Spinal cord (tissue), 9 donors: ENCODE measurements at regions not wholly inside any gene's neighbourhood (a gene's known extent, or its start where the extent isn't known, plus 50 kb on each side); places are given as distances from the start of the nearest gene placed in this dataset.
A peak's percentile ranks its signal among the peaks of the same experiment; 100 is the strongest.

Source experiments
- DNase-seq, 6 donors: peaks; one replicate each; pipeline versions ENCODE4 v3.0.0 to v3.0.0-alpha.2; 2013 to 2015; ENCODE audit warnings: low spot score in 6 of 6, low read depth in 4 of 6
- H3K27ac ChIP-seq: one replicate; pipeline ENCODE4 v1.5.1; 2013; ENCODE audit warnings: low read depth, low read length, control low read depth
- H3K27me3 ChIP-seq: one replicate; pipeline ENCODE4 v1.6.1; 2013; ENCODE audit warnings: low read length; ENCODE audit not compliant: control insufficient read depth, insufficient read depth
- H3K36me3 ChIP-seq: one replicate; pipeline ENCODE4 v1.6.1; 2013; ENCODE audit warnings: low read length; ENCODE audit not compliant: control insufficient read depth, insufficient read depth
- H3K4me1 ChIP-seq: one replicate; pipeline ENCODE4 v1.6.1; 2013; ENCODE audit warnings: low read length; ENCODE audit not compliant: control insufficient read depth, insufficient read depth
- H3K4me3 ChIP-seq: one replicate; pipeline ENCODE4 v1.5.1; 2013; ENCODE audit warnings: low read depth, low read length, control low read depth
- H3K9me3 ChIP-seq: one replicate; pipeline ENCODE4 v1.6.1; 2013; ENCODE audit warnings: low read length; ENCODE audit not compliant: control insufficient read depth, insufficient read depth
- WGBS: methylation state at CpG from one replicate; pipeline ENCODE4 v1.1.5; 2013; ENCODE audit warnings: missing lambda C conversion rate; ENCODE audit not compliant: insufficient coverage; 5-methylcytosine and 5-hydroxymethylcytosine counted together
- donor health status: healthy.

- no peak for DNase-seq
- 78% methylated on average over 2 of the region's 2 CpGs for WGBS
- no peaks in the 10 kb centered on the region for H3K27me3 ChIP-seq
- H3K36me3 ChIP-seq: no peaks in the 10 kb centered on the region
- no peaks in the 10 kb centered on the region for H3K9me3 ChIP-seq
- H3K4me1 ChIP-seq: peaks cover 13% of the 10 kb centered on the region
- no peak overlapping the region for H3K4me3 ChIP-seq
- no peak overlapping the region for H3K27ac ChIP-seq
Observed at GRCh38 chr9:20291201-20291600, 331.1 kb downstream of the MLLT3 start.

GRCh38 chr9:20290257-20290656 lies 332.0 kb downstream of the MLLT3 start:
- Histone ChIP-seq H3K27me3 (no peaks in the 10 kb centered on the region), H3K4me3 (no peak overlapping the region), H3K36me3 (no peaks in the 10 kb centered on the region), H3K4me1 (peaks cover 13% of the 10 kb centered on the region), H3K9me3 (no peaks in the 10 kb centered on the region), H3K27ac (peak overlapping the region; percentile 65)
- DNase-seq: peak in 2 of 6 donors; percentile 66 to 87
- 56% methylated on average over 6 of the region's 6 CpGs for WGBS

- Histone ChIP-seq H3K36me3 (no peaks in the 10 kb centered on the region), H3K27me3 (no peaks in the 10 kb centered on the region), H3K27ac (peak overlapping the region; percentile 65), H3K9me3 (no peaks in the 10 kb centered on the region), H3K4me1 (peaks cover 13% of the 10 kb centered on the region), H3K4me3 (no peak overlapping the region)
- DNase-seq: peak in 2 of 6 donors; percentile 67 to 76
- WGBS: 58% methylated on average over 4 of the region's 9 CpGs
Observed at GRCh38 chr9:20289423-20290010, 332.8 kb downstream of the MLLT3 start.

- Histone ChIP-seq H3K36me3 (no peaks in the 10 kb centered on the region), H3K4me1 (peaks cover 13% of the 10 kb centered on the region), H3K9me3 (no peaks in the 10 kb centered on the region), H3K4me3 (no peak overlapping the region), H3K27ac (no peak overlapping the region), H3K27me3 (no peaks in the 10 kb centered on the region)
- DNase-seq: no peak
- WGBS: 86% methylated on average over 2 of the region's 3 CpGs
Observed at GRCh38 chr9:20286969-20287368, 335.3 kb downstream of the MLLT3 start.

- DNase-seq: no peak
- WGBS: 60% methylated on average over 1 of the region's 2 CpGs
- no peaks in the 10 kb centered on the region for H3K27me3 ChIP-seq
- peaks cover 13% of the 10 kb centered on the region for H3K4me1 ChIP-seq
- H3K36me3 ChIP-seq: no peaks in the 10 kb centered on the region
- H3K4me3 ChIP-seq: no peak overlapping the region
- no peak overlapping the region for H3K27ac ChIP-seq
- no peaks in the 10 kb centered on the region for H3K9me3 ChIP-seq
Observed at GRCh38 chr9:20286154-20286700, 336.1 kb downstream of the MLLT3 start.

- Histone ChIP-seq H3K27ac (no peak overlapping the region), H3K9me3 (no peaks in the 10 kb centered on the region), H3K27me3 (no peaks in the 10 kb centered on the region), H3K4me1 (peaks cover under 1% of the 10 kb centered on the region), H3K36me3 (no peaks in the 10 kb centered on the region), H3K4me3 (no peak overlapping the region)
- no CpG with 5 or more reads among the region's 3 CpGs for WGBS
- no peak for DNase-seq
Observed at GRCh38 chr9:20284601-20285289, 337.6 kb downstream of the MLLT3 start.

- no peaks in the 10 kb centered on the region for H3K36me3 ChIP-seq
- no peaks in the 10 kb centered on the region for H3K27me3 ChIP-seq
- WGBS: 94% methylated on average over 2 of the region's 3 CpGs
- no peak overlapping the region for H3K4me3 ChIP-seq
- no peaks in the 10 kb centered on the region for H3K4me1 ChIP-seq
- H3K27ac ChIP-seq: no peak overlapping the region
- DNase-seq: no peak
- no peaks in the 10 kb centered on the region for H3K9me3 ChIP-seq
Observed at GRCh38 chr9:20280330-20280729, 342.0 kb downstream of the MLLT3 start.

- no peak for DNase-seq
- H3K27ac ChIP-seq: no peak overlapping the region
- no peaks in the 10 kb centered on the region for H3K4me1 ChIP-seq
Observed at GRCh38 chr9:20276762-20277161, 345.5 kb downstream of the MLLT3 start.

GRCh38 chr9:20271723-20272122 lies 350.6 kb downstream of the MLLT3 start:
- WGBS: no CpG with 5 or more reads among the region's 2 CpGs
- Histone ChIP-seq H3K27ac (no peak overlapping the region), H3K4me1 (no peaks in the 10 kb centered on the region), H3K27me3 (no peaks in the 10 kb centered on the region), H3K36me3 (no peaks in the 10 kb centered on the region), H3K9me3 (no peaks in the 10 kb centered on the region), H3K4me3 (no peak overlapping the region)
- DNase-seq: peak in 1 of 6 donors; percentile 47

More at GRCh38 chr9:20276762-20277161, 345.5 kb downstream of the MLLT3 start:
- Histone ChIP-seq H3K27me3 (no peaks in the 10 kb centered on the region), H3K9me3 (no peaks in the 10 kb centered on the region), H3K4me3 (no peak overlapping the region), H3K36me3 (no peaks in the 10 kb centered on the region)
- 88% methylated on average over 2 of the region's 2 CpGs for WGBS

GRCh38 chr9:20271096-20271495 lies 351.2 kb downstream of the MLLT3 start:
- 40% methylated on average over 1 of the region's 1 CpG for WGBS
- no peaks in the 10 kb centered on the region for H3K36me3 ChIP-seq
- H3K4me3 ChIP-seq: no peak overlapping the region
- H3K9me3 ChIP-seq: no peaks in the 10 kb centered on the region
- H3K4me1 ChIP-seq: no peaks in the 10 kb centered on the region
- DNase-seq: peak in 3 of 6 donors; percentile 42 to 89 (median 44)
- no peaks in the 10 kb centered on the region for H3K27me3 ChIP-seq
- no peak overlapping the region for H3K27ac ChIP-seq
